ENCODE measurements at regions not wholly inside any gene's neighbourhood (a gene's known extent, or its start where the extent isn't known, plus 50 kb on each side); places are given as distances from the start of the nearest gene placed in this dataset.

GRCh38 chr16:22979038-22979437, 165.1 kb downstream of the HS3ST2 start:
- no peak overlapping the region for H3K4me3 ChIP-seq (ENCODE audit: low read length)
- DNase-seq (ENCODE audit: low read depth), result no peak

DNA sequence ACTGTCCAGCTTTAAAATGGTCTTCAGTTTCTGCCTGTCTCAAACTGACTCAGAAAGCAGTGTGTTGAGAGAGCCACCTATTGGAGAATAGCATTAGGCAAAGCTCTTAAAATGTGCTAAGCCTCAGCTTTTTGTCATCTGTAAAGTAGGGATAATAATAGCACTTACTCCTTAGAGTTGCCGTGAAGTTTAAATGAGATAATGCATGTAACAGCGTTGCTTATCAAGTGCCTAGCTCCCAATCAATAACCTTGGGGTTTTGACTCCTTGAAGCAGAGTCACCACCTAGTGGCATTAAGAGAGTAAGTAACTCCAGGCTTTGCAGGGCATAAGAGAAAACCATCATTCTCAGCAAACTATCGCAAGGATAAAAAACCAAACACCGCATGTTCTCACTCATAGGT, 163.3 kb downstream of the HS3ST2 start:
- no peak overlapping the region for H3K4me3 ChIP-seq (ENCODE audit: low read length)
- peak; percentile 6 for DNase-seq (ENCODE audit: low read depth)
- TF ChIP-seq CTCF (conservative IDR thresholded peaks at IDR 0.05; ENCODE audit: low read length), result peak; percentile 28

More at GRCh38 chr16:22979038-22979437, 165.1 kb downstream of the HS3ST2 start:
- TF ChIP-seq CTCF (conservative IDR thresholded peaks at IDR 0.05; ENCODE audit: low read length), result no peak

GRCh38 chr16:22973522-22973921, 159.6 kb downstream of the HS3ST2 start:
- no peak for TF ChIP-seq CTCF (conservative IDR thresholded peaks at IDR 0.05; ENCODE audit: low read length)
- DNase-seq (ENCODE audit: low read depth), result no peak
- no peak overlapping the region for H3K4me3 ChIP-seq (ENCODE audit: low read length)

- DNase-seq (ENCODE audit: low read depth), result no peak
- no peak overlapping the region for H3K4me3 ChIP-seq (ENCODE audit: low read length)
- no peak for TF ChIP-seq CTCF (conservative IDR thresholded peaks at IDR 0.05; ENCODE audit: low read length)
These were observed 157.5 kb downstream of the HS3ST2 start for GRCh38 chr16:22971346-22971924.

DNA sequence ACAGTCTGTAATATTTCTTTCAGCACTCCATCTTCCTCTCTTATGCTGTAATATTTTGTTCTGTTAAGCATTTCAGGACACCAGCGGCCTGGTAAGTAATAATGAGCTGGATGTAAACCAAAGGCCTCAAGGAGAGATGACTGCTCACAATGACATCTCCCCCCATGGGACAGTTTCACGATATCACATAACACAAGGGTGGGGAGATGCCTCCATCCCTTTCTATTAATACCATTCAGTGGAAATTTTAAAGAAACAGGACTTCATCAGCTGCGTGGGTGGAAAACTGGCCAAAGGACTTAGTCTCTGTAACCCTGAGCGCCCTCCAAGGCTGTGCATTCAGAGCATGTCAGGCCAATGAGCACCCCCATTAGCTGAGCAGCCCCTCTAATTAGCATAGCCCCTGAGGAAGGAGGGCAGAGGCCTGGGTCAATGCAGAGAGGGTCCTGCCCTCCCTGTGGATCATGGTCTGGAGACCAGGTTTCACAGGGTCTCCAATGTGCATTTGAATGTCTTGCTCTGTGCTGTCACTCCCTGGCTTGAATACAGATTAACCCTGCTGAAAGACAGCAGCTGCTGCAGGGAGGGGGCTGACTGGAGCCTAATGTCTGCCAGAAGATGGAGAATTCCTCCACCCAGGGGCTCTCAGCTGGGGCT, 156.4 kb downstream of the HS3ST2 start:
- DNase-seq (ENCODE audit: low read depth), result no peak
- H3K4me3 ChIP-seq (ENCODE audit: low read length), result no peak overlapping the region
- TF ChIP-seq CTCF (conservative IDR thresholded peaks at IDR 0.05; ENCODE audit: low read length), result no peak

- DNase-seq (ENCODE audit: low read depth), result no peak
- H3K4me3 ChIP-seq (ENCODE audit: low read length), result no peak overlapping the region
- TF ChIP-seq CTCF (conservative IDR thresholded peaks at IDR 0.05; ENCODE audit: low read length), result no peak
These were observed 155.6 kb downstream of the HS3ST2 start for GRCh38 chr16:22969567-22969966.

- DNase-seq (ENCODE audit: low read depth), result no peak
- TF ChIP-seq CTCF (conservative IDR thresholded peaks at IDR 0.05; ENCODE audit: low read length), result no peak
- no peak overlapping the region for H3K4me3 ChIP-seq (ENCODE audit: low read length)
These were observed 155.0 kb downstream of the HS3ST2 start for GRCh38 chr16:22968931-22969330.

Data from AG10803 (cell line).